SK-N-MC (cell line): ENCODE measurements at regions not wholly inside any gene's neighbourhood (a gene's known extent, or its start where the extent isn't known, plus 50 kb on each side); places are given as distances from the start of the nearest gene placed in this dataset.

Source experiments
- EZH2 ChIP-seq: fragments of 200-600 bp; sonication (generic); IDR thresholded peaks from one replicate; pipeline ENCODE4 v1.6.1; 2017; ENCODE audit warnings: antibody characterized with exemption
- FOXP2 ChIP-seq: optimal IDR thresholded peaks from 2 replicates; pipeline ENCODE3; 2011; ENCODE audit warnings: mild to moderate bottlenecking, moderate library complexity; ENCODE audit not compliant: insufficient read depth; ENCODE audit errors: extremely low read length, control extremely low read depth

DNA sequence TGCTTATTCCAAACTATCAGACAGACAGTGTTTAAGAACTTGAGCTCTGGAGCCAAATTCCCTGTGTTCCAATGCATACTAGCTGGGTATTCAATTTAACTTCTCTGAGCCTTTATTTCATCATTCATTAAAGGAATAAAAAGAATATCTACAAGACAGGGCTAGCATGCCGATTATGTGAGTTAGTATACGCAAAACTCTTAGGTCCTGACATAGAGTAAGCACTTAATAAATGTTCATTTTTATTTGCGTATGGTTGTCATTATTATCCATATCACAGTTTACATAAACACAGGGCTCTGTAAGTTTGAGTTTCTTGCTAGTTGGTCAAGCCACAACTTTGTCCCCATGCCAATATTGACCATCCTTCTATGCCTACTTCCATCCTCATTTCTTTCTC, 161.5 kb downstream of the NUAK1 start:
- TF ChIP-seq EZH2: no peak
- TF ChIP-seq FOXP2: no peak
